Umbilical cord (tissue), 1 donor: ENCODE measurements at regions not wholly inside any gene's neighbourhood (a gene's known extent, or its start where the extent isn't known, plus 50 kb on each side); places are given as distances from the start of the nearest gene placed in this dataset.

Source experiments
- DNase-seq: peaks from one replicate; pipeline ENCODE4 v3.0.0-alpha.2; 2015; ENCODE audit warnings: low spot score

DNA sequence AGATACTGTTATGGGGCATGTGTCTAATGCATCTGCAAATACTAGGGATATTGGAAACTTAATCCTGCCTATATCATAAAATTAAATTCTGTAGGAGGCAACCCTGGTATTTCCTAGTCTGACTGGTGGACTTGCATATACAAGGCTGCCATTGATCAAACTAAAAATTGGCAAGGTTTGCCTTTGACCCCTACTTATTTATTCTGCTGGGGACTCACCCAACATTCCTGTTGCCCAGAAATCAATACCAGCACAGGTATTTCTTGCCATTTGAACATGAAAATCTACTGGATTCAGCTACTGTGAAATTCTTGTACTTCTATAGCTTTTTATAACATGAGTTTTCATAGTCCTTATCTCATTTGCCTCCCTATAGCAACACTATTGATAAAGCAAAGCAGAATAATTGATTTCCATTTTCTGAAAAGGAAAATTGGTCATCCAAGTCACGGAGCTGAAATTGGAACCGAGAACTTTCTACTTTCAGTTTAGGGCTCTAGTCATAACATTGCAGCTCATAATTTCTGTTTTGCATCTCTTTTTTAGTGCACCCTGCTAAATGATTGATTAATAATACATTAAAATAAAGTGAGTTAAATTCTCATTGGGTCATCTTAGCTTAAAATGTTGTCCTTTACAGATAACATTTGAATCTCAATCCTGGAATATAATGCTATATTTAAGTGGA lies 365.2 kb downstream of the MFSD1 start:
- DNase-seq, result no peak

DNA sequence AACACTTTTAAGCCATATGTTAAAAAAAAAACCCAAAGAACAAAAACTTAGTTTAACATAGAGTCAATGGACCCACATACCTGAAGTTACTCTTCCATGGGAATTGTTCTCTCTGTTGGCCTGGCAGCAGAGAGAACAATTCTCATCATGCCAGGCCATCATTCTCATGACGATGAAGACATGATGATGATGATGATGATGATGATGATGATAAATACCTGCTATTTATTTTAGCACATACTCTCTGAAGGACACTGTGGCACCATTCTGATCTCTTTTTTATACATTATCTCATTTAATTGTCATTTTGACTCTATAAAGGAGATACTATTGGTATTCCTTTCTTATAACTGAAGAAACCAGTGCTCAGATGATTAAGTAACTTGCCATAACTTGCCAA lies 366.9 kb downstream of the MFSD1 start:
- DNase-seq, result no peak

DNA sequence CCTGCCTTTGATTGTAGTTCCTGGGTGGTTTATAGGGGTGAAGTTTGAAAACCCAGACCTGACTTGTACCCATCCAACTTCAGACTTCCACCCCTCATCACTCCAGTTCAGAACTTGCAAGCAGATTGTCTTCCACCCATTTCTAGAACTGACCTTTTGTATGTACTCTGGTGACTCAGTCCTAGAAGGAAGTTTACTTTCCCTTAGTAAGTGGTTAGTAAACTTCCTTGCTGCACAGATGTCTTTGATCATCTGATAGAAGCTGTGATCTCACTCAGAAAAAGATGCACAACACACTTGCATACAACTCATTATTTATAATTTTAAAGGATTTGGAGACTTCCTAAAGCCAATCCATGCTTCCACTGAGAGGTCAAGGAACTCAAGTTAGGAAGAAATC lies 368.0 kb downstream of the MFSD1 start:
- DNase-seq, result no peak

GRCh38 chr3:159170436-159171003 lies 368.7 kb downstream of the MFSD1 start:
- no peak for DNase-seq

- DNase-seq, result no peak
Observed at GRCh38 chr3:159171333-159171732, 369.5 kb downstream of the MFSD1 start.

DNA sequence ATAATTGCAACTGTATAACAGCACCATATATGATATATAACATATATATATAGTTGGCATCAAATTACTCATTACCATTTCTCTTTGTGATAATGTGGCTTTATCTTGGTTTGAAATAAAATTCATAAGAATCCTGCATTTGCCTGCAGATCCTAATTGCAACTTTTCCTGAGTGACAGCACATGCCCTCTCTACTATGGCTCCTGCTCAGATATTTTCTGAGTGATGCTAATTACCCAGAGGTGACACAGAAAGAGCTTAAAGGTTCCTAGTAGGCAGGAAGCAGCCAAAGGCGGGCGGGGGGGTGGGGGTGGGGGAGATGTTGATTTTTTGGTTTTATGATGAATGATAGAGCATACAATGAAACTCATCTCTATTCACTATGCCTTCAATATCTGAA lies 370.6 kb downstream of the MFSD1 start:
- no peak for DNase-seq

GRCh38 chr3:159174715-159175692 lies 373.1 kb downstream of the MFSD1 start:
- no peak for DNase-seq

DNA sequence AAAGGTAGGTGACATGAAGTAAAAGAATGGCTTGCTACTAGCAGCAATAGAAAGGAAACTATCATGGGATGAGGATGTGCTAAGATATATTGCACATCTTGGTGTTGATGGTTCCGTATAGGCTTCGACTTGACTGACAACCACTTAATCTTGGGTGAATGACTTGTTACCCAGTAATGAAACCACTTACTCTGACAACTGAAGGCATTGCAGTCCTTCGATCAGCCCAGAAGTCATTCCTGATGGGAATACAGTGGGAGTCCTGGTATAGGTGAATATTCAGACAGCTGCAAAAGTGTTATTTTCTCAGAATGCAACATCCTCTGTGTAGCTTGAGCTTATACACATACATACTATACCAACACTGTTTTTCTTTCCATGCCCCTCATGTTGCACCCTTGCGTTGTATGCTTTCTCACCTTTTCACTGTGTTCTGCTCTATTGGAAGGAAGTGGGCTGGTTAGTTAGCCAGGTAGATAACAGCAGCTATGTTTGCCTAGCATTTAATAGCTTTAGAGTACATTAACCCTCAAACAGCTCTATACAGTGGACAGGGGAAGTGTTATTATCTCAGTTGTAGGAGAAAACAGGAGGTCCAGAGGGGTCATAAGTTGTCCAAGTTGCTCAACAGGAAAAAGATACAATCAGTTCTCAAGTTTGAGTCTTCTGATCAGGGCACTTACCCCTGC lies 376.5 kb downstream of the MFSD1 start:
- no peak for DNase-seq

- DNase-seq, result no peak
Observed at GRCh38 chr3:159182961-159183360, 381.1 kb downstream of the MFSD1 start.

- peak; percentile 13 for DNase-seq
Observed at GRCh38 chr3:159185443-159186050, 383.7 kb downstream of the MFSD1 start.

GRCh38 chr3:159186581-159186980 lies 384.7 kb downstream of the MFSD1 start:
- DNase-seq, result no peak

GRCh38 chr3:159187232-159187631 lies 385.4 kb downstream of the MFSD1 start:
- DNase-seq, result peak; percentile 48

- no peak for DNase-seq
Observed at GRCh38 chr3:159187706-159188105, 385.9 kb downstream of the MFSD1 start.

GRCh38 chr3:159189994-159190669 lies 388.3 kb downstream of the MFSD1 start:
- peak; percentile 42 for DNase-seq

DNA sequence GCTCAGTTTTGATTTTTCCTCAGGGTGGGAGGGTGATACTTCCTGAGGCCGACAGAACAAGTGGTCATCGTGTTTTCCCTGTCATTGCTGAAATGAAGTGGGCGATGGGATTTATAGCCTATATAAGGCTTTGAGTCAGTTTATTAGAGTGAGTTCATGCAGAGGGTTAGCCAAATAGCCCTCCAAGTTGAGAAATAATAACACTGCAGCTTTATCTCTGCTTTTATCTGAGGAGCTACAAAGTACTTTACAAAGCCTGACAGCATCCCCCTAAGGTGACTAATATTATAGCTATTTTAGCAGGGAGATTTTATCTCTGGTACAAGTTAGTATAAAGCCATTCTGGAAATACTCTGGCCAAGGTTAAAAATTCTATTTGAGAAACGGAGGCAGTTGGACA lies 389.6 kb downstream of the MFSD1 start:
- DNase-seq, result peak; percentile 57

GRCh38 chr3:159196359-159196758 lies 394.5 kb downstream of the MFSD1 start:
- DNase-seq, result no peak

- peak; percentile 8 for DNase-seq
Observed at GRCh38 chr3:159200176-159200575, 398.3 kb downstream of the MFSD1 start.

DNA sequence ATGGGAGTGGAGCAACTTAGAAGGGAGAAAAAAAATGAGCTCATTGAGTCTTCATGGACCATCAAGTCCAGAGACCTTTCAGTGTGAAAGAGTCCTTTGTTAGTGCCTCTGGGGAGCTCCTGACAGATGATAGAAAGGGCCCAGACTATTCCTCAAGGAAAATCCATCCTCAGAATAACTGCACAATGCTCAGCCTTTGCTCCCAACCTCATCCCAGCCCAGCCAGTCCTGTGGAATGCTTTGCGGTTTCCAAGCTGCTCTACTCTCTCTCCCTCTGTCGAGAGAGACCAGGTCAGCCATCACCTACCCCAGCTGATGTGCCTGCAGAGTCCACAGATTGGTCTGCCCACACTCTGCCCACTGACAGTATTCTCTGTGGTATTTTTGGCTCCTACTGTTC lies 406.2 kb downstream of the MFSD1 start:
- DNase-seq, result no peak

DNA sequence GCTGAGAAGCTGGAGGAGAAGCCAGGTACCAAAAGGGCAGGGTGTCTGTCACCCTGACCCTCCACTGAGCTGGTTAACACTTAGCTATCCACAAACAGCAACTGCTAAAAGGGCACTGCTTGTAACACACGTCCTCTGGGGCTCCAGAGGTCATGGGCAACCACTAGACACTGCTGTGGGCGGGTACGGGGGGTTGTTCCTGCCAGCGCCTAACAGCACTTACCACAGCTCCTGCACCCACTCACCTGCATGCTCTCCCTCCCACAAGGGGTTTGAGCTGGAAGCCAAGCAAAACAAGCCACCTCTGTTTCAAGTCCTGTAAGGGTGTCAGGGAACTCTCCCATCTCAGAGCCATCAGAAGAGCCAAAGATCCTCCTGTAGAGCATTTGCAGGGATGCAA lies 407.6 kb downstream of the MFSD1 start:
- no peak for DNase-seq

- DNase-seq, result no peak
Observed at GRCh38 chr3:159210336-159210735, 408.5 kb downstream of the MFSD1 start.

DNA sequence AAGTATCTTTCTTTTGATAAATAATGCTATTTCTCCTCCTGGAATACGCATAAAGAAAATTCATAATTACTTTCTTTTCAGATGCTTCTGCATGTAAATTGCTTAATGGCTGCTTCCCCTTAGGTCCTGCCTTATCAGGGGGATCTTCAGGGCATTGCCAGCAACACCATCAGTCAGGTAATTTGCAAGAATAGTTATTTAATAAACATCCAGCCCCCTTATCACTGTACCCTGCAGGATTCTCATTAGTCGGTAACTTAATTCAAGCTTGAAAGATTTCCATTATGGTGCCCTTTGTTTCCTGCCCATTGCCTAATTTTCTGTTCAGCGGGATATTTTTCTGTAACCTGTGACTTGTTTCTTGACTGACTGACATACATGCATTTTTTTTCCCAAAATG lies 414.5 kb downstream of the MFSD1 start:
- no peak for DNase-seq
